ENCODE measurements at regions not wholly inside any gene's neighbourhood (a gene's known extent, or its start where the extent isn't known, plus 50 kb on each side); places are given as distances from the start of the nearest gene placed in this dataset.

DNA sequence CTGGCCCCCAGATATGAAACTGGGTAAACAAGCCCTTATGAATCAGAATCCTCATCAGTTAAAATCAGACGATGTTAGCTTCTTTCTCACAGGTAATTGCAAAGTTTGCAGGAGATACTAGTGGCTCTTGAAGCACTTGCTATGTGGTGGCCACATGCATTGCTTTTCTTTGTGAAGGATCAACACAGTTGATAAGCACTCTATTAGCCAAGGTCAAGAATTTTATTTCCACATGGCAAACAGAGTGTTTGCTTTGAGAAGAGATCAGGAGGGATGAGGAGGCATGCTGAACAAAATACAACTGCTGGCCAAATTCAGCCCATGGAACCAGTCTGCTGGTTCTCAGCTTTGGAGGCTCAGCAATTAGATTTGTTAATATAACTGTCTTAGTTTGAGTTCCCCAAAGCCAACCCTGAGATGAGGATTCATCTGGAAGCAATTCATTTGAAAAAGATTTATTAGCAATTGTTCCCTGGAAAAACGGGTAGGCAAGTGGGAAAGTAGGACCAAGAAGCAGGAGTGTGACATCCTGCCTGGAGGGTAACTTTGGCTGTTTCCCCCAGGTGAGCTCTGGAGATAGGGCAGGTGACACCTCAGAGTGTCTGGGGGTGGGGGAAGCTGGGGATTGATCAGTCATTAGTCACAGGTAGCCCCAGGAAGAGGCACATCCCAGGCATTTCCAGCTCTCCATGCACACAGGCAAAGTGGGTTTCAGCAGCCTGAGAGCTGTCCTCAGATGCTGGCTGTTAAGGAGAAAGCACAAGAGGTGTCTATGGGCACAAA is 180.3 kb downstream of the ABHD5 start:
- no peaks in the 10 kb centered on the region for H3K4me1 ChIP-seq (ENCODE audit: low read length)
- no peaks in the 10 kb centered on the region for H3K36me3 ChIP-seq (ENCODE audit: insufficient read depth, low read length)
- no peak overlapping the region for H3K9ac ChIP-seq (ENCODE audit: low read length)
- no peak for DNase-seq
- no peak overlapping the region for H3K4me3 ChIP-seq (ENCODE audit: low read length)
- H3K27ac ChIP-seq (ENCODE audit: low read length), result no peak overlapping the region
- no peaks in the 10 kb centered on the region for H3K27me3 ChIP-seq (ENCODE audit: low read length)
- no peaks in the 10 kb centered on the region for H3K9me2 ChIP-seq (replicated peaks; ENCODE audit: insufficient read depth, low read length)
- no peaks in the 10 kb centered on the region for H4K20me1 ChIP-seq (ENCODE audit: insufficient read depth, low read depth, low read length)
- H3K9me3 ChIP-seq (ENCODE audit: low read length), result no peaks in the 10 kb centered on the region
- H3K4me2 ChIP-seq (ENCODE audit: low read depth, low read length, poor library complexity, severe bottlenecking), result no peak overlapping the region
- no peaks in the 10 kb centered on the region for H3K79me2 ChIP-seq (ENCODE audit: low read length)
- no peak overlapping the region for H2AFZ ChIP-seq (ENCODE audit: low read length)

DNA sequence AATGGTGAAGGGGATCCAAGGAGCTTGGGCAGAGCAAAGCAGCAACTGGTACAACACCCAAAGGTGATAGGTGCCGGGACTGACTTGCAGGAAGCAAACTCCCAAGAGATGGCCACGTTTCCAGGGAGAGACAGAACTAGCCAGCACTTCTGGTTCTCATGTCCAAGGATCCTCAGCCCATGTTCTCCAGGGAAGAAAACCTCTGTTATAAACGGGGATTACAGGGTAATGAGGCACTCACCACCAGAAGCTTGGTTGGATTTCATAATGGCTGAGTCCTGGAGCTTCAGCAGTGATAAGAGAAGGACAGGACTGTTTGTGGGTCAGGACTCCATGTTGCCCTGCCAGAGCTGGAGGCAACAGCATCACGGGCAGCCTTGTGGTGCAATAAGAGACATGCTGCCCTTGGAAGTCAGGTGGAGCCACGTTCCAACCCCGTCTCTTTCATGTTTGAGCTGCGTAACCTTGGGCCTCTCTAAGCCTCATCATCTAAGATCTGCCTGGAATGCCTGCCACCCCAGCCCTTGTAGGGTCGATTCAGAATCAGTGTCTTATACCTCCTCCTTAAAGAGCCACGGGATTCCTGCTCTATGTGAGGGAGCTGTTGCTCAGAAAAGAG is 181.0 kb downstream of the ABHD5 start:
- Histone ChIP-seq H3K9ac (ENCODE audit: low read length) (no peak overlapping the region), H4K20me1 (ENCODE audit: insufficient read depth, low read depth, low read length) (no peaks in the 10 kb centered on the region), H2AFZ (ENCODE audit: low read length) (no peak overlapping the region), H3K4me2 (ENCODE audit: low read depth, low read length, poor library complexity, severe bottlenecking) (no peak overlapping the region), H3K27me3 (ENCODE audit: low read length) (no peaks in the 10 kb centered on the region), H3K9me2 (replicated peaks; ENCODE audit: insufficient read depth, low read length) (no peaks in the 10 kb centered on the region), H3K79me2 (ENCODE audit: low read length) (no peaks in the 10 kb centered on the region), H3K36me3 (ENCODE audit: insufficient read depth, low read length) (no peaks in the 10 kb centered on the region), H3K4me1 (ENCODE audit: low read length) (no peaks in the 10 kb centered on the region), H3K4me3 (ENCODE audit: low read length) (no peak overlapping the region), H3K27ac (ENCODE audit: low read length) (no peak overlapping the region), H3K9me3 (ENCODE audit: low read length) (no peaks in the 10 kb centered on the region)
- DNase-seq, result no peak

DNA sequence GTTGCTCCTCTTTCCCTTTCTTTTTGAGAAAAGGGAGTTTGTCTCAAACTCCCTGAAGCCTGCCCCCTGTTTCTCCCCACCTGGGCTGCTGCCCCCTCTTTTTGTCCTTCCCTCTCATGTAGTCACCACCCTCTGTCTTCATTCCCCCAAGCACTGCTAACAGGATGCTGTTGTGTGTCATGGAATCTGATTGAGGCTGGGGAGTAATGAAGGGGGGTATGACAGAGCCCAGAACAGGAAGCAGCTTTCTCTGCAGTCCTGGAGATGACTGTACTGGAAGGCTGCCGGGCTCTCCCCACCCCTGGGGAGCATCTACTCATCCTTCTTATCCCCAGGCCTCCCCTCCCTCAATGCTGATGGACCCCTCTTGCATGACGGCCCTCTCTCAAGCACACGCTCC is 181.6 kb downstream of the ABHD5 start:
- H3K4me3 ChIP-seq (ENCODE audit: low read length), result no peak overlapping the region
- no peak overlapping the region for H3K4me2 ChIP-seq (ENCODE audit: low read depth, low read length, poor library complexity, severe bottlenecking)
- no peak overlapping the region for H2AFZ ChIP-seq (ENCODE audit: low read length)
- H3K79me2 ChIP-seq (ENCODE audit: low read length), result no peaks in the 10 kb centered on the region
- H3K27ac ChIP-seq (ENCODE audit: low read length), result no peak overlapping the region
- no peaks in the 10 kb centered on the region for H3K27me3 ChIP-seq (ENCODE audit: low read length)
- H3K9ac ChIP-seq (ENCODE audit: low read length), result no peak overlapping the region
- no peaks in the 10 kb centered on the region for H3K9me2 ChIP-seq (replicated peaks; ENCODE audit: insufficient read depth, low read length)
- H4K20me1 ChIP-seq (ENCODE audit: insufficient read depth, low read depth, low read length), result no peaks in the 10 kb centered on the region
- H3K9me3 ChIP-seq (ENCODE audit: low read length), result no peaks in the 10 kb centered on the region
- DNase-seq, result no peak
- no peaks in the 10 kb centered on the region for H3K4me1 ChIP-seq (ENCODE audit: low read length)
- H3K36me3 ChIP-seq (ENCODE audit: insufficient read depth, low read length), result no peaks in the 10 kb centered on the region

DNA sequence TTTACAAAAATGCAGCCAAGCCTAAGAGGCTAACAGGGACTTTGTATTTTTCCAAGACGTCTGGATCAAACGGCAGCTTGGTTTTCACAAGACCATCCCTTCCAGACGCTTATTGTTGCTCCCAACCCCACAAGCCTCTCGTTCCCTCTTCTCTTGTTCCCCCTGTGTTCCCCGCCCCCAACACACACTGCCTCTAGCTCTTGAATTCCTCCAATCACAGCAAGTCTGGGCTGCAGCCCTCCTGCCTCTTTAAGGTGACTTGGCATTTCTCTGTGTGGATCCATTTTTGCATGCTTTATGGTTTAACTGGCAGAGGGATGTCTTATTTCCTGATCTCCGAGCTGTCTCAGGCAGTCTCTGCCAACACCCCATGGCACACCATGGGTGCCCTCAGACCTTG is 182.2 kb downstream of the ABHD5 start:
- Histone ChIP-seq H3K79me2 (ENCODE audit: low read length) (no peaks in the 10 kb centered on the region), H3K4me3 (ENCODE audit: low read length) (no peak overlapping the region), H3K4me2 (ENCODE audit: low read depth, low read length, poor library complexity, severe bottlenecking) (no peak overlapping the region), H3K9me2 (replicated peaks; ENCODE audit: insufficient read depth, low read length) (no peaks in the 10 kb centered on the region), H3K27ac (ENCODE audit: low read length) (no peak overlapping the region), H3K9me3 (ENCODE audit: low read length) (no peaks in the 10 kb centered on the region), H3K4me1 (ENCODE audit: low read length) (no peaks in the 10 kb centered on the region), H3K27me3 (ENCODE audit: low read length) (no peaks in the 10 kb centered on the region), H3K9ac (ENCODE audit: low read length) (no peak overlapping the region), H3K36me3 (ENCODE audit: insufficient read depth, low read length) (no peaks in the 10 kb centered on the region), H4K20me1 (ENCODE audit: insufficient read depth, low read depth, low read length) (no peaks in the 10 kb centered on the region), H2AFZ (ENCODE audit: low read length) (no peak overlapping the region)
- no peak for DNase-seq

DNA sequence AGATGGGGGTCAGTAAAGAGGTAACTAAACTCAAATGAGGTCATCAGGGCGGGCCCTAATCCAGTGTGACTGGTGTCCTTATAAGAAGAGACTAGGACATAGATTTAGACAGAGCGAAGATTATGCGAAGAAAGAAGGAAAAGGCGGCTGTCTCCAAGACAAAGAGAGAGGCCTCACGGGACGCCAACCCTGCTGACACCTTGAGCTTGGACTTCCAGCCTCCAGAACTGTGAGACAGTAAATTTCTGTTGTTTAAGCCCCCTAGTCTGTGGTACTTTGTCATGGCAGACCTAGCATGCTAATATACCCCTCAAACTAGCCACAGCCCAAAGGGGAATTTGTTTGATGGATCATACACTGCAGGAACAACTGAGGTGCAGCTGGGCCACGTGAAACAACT is 183.0 kb downstream of the ABHD5 start:
- H4K20me1 ChIP-seq (ENCODE audit: insufficient read depth, low read depth, low read length), result no peaks in the 10 kb centered on the region
- no peaks in the 10 kb centered on the region for H3K9me3 ChIP-seq (ENCODE audit: low read length)
- no peaks in the 10 kb centered on the region for H3K79me2 ChIP-seq (ENCODE audit: low read length)
- no peaks in the 10 kb centered on the region for H3K27me3 ChIP-seq (ENCODE audit: low read length)
- H3K4me1 ChIP-seq (ENCODE audit: low read length), result peaks cover 2% of the 10 kb centered on the region
- no peak overlapping the region for H3K4me3 ChIP-seq (ENCODE audit: low read length)
- no peak overlapping the region for H2AFZ ChIP-seq (ENCODE audit: low read length)
- H3K36me3 ChIP-seq (ENCODE audit: insufficient read depth, low read length), result no peaks in the 10 kb centered on the region
- no peaks in the 10 kb centered on the region for H3K9me2 ChIP-seq (replicated peaks; ENCODE audit: insufficient read depth, low read length)
- no peak overlapping the region for H3K9ac ChIP-seq (ENCODE audit: low read length)
- H3K4me2 ChIP-seq (ENCODE audit: low read depth, low read length, poor library complexity, severe bottlenecking), result no peak overlapping the region
- no peak overlapping the region for H3K27ac ChIP-seq (ENCODE audit: low read length)
- no peak for DNase-seq

DNA sequence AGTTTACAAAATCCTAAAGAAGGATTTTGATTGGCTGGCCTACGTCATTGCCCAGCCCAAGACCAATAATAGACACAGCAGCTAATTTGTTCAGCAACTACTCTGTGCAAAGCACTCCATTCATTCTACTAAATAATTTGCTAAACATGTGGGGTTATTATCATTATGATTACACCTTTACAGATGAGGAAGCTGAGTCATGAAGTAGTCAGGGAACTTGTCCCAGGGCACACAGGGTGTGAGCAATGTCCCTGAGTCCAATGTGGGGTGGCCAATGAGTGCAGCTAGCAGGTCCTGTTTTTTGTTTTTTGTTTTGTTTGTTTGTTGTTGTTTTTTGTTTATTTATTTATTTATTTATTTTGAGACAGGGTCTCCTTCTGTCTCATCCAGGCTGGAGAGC is 183.6 kb downstream of the ABHD5 start:
- Histone ChIP-seq H3K9me3 (ENCODE audit: low read length) (no peaks in the 10 kb centered on the region), H3K36me3 (ENCODE audit: insufficient read depth, low read length) (no peaks in the 10 kb centered on the region), H3K9me2 (replicated peaks; ENCODE audit: insufficient read depth, low read length) (no peaks in the 10 kb centered on the region), H3K27ac (ENCODE audit: low read length) (no peak overlapping the region), H2AFZ (ENCODE audit: low read length) (no peak overlapping the region), H3K27me3 (ENCODE audit: low read length) (no peaks in the 10 kb centered on the region), H3K9ac (ENCODE audit: low read length) (no peak overlapping the region), H4K20me1 (ENCODE audit: insufficient read depth, low read depth, low read length) (no peaks in the 10 kb centered on the region), H3K4me1 (ENCODE audit: low read length) (peaks cover 8% of the 10 kb centered on the region), H3K4me2 (ENCODE audit: low read depth, low read length, poor library complexity, severe bottlenecking) (no peak overlapping the region), H3K79me2 (ENCODE audit: low read length) (no peaks in the 10 kb centered on the region), H3K4me3 (ENCODE audit: low read length) (no peak overlapping the region)
- DNase-seq, result no peak

DNA sequence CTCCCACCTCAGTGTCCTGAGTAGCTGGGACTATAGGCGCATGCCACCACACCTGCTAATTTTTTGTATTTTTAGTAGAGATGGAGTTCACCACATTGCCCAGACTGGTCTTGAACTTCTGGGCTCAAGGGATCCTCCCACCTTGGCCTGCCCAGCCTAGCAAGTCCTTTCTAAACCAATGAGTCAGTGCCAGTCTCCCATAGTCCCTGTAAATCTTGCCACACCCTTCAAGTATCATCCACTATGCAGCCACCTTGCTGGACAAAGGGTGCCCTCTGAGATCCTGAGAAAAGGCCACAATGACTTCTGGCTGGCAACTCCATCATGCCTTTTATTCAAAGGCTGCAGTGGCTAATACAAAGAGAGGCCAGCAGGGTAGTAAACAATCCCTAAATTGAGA is 184.0 kb downstream of the ABHD5 start:
- Histone ChIP-seq H3K4me3 (ENCODE audit: low read length) (no peak overlapping the region), H3K27ac (ENCODE audit: low read length) (no peak overlapping the region), H3K9me2 (replicated peaks; ENCODE audit: insufficient read depth, low read length) (no peaks in the 10 kb centered on the region), H3K79me2 (ENCODE audit: low read length) (no peaks in the 10 kb centered on the region), H4K20me1 (ENCODE audit: insufficient read depth, low read depth, low read length) (no peaks in the 10 kb centered on the region), H3K36me3 (ENCODE audit: insufficient read depth, low read length) (no peaks in the 10 kb centered on the region), H3K27me3 (ENCODE audit: low read length) (no peaks in the 10 kb centered on the region), H3K4me2 (ENCODE audit: low read depth, low read length, poor library complexity, severe bottlenecking) (no peak overlapping the region), H2AFZ (ENCODE audit: low read length) (no peak overlapping the region), H3K4me1 (ENCODE audit: low read length) (peaks cover 12% of the 10 kb centered on the region), H3K9ac (ENCODE audit: low read length) (no peak overlapping the region), H3K9me3 (ENCODE audit: low read length) (no peaks in the 10 kb centered on the region)
- DNase-seq, result no peak

DNA sequence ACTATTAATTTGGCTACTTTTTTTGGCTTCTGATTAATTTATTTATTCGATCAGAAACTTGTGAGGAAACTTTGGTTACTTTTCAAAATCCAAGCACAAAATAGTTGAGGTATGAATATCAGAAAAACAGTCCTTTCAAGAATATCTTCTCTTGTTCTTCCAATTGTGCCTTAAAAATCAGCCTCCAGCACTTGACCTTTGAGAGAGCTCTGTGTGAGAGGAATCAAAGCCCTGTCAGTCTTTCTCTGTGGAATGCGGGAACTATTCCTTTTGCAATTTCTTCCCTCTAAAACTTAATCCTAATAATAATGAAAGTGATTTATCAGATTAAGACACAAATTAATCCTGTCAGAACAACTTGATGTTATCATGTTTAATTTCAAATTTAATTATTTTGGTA is 185.9 kb downstream of the ABHD5 start:
- Histone ChIP-seq H3K9me3 (ENCODE audit: low read length) (no peaks in the 10 kb centered on the region), H3K79me2 (ENCODE audit: low read length) (no peaks in the 10 kb centered on the region), H3K9ac (ENCODE audit: low read length) (no peak overlapping the region), H4K20me1 (ENCODE audit: insufficient read depth, low read depth, low read length) (no peaks in the 10 kb centered on the region), H3K4me2 (ENCODE audit: low read depth, low read length, poor library complexity, severe bottlenecking) (no peak overlapping the region), H3K36me3 (ENCODE audit: insufficient read depth, low read length) (no peaks in the 10 kb centered on the region), H3K27me3 (ENCODE audit: low read length) (no peaks in the 10 kb centered on the region), H3K4me3 (ENCODE audit: low read length) (no peak overlapping the region), H2AFZ (ENCODE audit: low read length) (no peak overlapping the region), H3K27ac (ENCODE audit: low read length) (no peak overlapping the region), H3K4me1 (ENCODE audit: low read length) (peaks cover 25% of the 10 kb centered on the region), H3K9me2 (replicated peaks; ENCODE audit: insufficient read depth, low read length) (no peaks in the 10 kb centered on the region)
- DNase-seq, result no peak

All from Karpas-422 (cell line).